SH-SY5Y (cell line): ENCODE measurements at regions not wholly inside any gene's neighbourhood (a gene's known extent, or its start where the extent isn't known, plus 50 kb on each side); places are given as distances from the start of the nearest gene placed in this dataset.

Experiments
- GATA2 ChIP-seq: IDR thresholded peaks from 2 replicates; pipeline ENCODE4 v1.6.1; 2011; ENCODE audit warnings: mild to moderate bottlenecking, low read depth, low read length
- GATA3 ChIP-seq: IDR thresholded peaks from 2 replicates; pipeline ENCODE4 v1.6.1; 2011; ENCODE audit warnings: low read depth, mild to moderate bottlenecking, low read length, moderate library complexity

GRCh38 chr16:6143020-6143419 lies 1045.4 kb upstream of the EEF2KMT start:
- TF ChIP-seq GATA2, result no peak
- TF ChIP-seq GATA3, result no peak
